GM21529 (cell line): ENCODE measurements at regions not wholly inside any gene's neighbourhood (a gene's known extent, or its start where the extent isn't known, plus 50 kb on each side); places are given as distances from the start of the nearest gene placed in this dataset.

ENCODE experiments used
- ATAC-seq: cut with Tn5 transposase; IDR thresholded peaks from one replicate; pipeline ENCODE4 v1.9.1; 2021; ENCODE audit not compliant: unreplicated experiment

DNA sequence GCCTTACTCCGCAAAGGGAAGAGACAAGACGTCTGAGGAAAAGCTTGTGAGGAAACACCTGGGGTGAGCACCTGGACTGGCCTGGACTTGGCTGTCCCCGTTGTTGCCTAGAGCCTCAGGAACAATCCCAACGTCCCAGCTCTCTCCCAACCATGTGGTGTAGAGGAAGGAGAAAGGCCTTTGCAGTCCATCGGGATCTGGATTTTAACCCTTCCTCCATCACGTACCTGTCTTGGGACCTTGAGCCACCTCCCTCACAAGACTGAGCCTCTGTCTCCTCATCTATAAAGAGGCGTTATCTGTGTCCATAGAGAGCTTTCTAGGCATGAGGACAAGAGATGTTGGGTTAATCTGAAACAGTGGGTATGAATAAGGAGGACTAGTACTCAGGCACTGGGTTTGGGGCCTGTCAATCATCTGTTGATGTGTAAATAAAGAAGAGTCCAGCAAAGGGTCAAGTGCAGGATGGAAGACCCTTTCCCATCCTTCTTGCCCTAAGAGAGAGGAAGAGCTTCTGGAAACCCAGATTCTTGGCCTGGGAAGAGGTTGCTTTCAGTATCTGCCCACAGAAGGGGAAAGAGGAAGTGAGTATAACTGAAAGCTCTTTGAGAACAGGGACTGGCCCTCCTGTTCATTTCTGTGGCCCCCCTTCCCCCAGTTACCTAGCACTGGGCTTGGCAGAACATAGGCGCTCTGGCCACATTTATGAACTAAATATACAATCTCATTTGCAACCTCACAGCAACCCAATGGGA is 137.1 kb downstream of the PJA1 start:
- ATAC-seq, result peak; percentile 95

DNA sequence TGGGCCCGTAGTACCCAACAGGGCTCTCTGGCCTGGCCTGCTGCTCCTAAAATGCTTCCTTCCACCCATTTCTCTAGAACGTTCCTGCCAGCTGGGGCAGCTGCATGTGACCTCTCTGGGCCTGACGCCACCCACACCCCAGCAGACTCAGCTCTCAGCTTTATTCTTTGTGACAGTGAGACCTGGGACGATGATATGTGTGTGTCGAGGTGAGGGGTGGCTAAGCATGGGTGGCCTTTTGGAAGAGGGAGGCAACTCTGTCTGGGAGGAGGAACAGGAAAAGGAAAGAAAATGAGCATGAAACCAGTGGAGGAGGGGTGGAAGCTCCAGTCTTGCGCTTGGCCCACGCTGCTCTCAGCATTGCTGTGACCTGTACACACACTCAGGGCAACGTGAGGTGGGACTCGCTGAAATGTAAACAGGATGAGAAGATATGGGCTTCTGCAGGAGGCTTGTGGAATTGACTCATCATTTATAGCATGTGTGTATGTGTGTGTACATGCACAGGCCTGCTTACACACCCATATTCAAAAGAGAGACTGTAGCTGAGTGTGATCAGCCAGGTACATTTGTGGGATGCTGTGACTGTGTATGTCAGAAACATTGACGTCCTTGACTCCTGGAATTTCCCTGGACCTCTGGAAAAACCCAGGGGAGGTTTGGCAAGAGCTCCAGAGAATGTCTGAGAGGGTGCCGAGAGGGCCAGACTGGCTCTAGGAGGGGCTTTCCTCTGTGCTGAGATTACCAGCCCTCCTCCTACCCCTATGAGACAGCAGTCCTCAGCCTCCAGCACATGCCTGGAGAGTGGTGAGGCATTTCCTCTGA is 137.9 kb downstream of the PJA1 start:
- peak; percentile 32 for ATAC-seq

GRCh38 chrX:69025802-69026301 is 139.4 kb downstream of the PJA1 start:
- no peak for ATAC-seq

DNA sequence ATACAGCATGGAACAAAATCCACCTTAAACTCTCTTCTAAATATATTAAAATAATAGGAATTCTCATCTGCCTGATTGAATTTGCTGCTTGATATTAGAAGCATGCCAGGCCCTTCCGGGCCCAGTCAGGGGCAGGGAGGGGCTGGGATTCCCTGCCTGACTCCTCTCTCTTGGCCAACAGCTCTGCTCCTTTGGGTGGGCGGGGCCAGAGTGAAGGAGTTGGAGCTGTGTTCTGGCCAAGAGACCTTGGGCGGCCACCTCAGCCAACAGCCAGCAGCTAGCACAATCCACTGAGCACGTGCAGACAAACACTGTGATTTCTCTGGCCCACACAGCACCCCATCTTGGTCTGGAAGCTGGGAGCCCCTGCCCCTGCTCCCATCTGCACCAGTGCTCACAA is 140.3 kb downstream of the PJA1 start:
- ATAC-seq, result no peak

DNA sequence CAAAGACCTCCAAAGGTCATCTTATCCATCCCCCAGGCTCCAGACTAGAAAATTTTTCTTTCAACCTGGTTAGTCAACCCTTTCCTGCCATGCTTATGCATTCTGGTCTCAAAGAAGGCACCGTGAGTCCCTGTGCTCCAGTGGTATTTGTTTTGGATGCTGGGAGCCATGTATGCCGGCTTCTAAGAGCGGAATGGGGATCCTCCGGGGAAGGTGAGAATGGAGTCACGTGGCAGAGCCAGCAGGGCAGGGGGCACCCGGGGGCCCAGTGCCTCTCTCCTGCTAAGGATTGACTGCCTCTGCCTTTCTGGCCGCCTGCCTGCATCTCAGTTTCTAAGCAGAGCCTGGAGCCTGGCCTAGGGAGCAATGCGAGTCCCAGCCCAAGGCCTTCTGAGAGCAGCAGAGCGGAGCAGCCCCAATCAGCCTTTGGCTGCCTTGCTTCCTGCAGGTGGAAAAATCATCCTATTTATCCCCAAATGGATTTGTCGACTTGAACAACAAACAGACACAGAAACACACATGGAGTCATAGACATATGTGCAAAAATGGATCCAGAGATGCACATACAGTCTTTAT is 141.0 kb downstream of the PJA1 start:
- ATAC-seq, result no peak

- no peak for ATAC-seq
These were observed 142.8 kb downstream of the PJA1 start for GRCh38 chrX:69022430-69022829.

GRCh38 chrX:69021141-69021960 is 143.9 kb downstream of the PJA1 start:
- no peak for ATAC-seq

- ATAC-seq, result no peak
These were observed 144.9 kb downstream of the PJA1 start for GRCh38 chrX:69020316-69020715.

DNA sequence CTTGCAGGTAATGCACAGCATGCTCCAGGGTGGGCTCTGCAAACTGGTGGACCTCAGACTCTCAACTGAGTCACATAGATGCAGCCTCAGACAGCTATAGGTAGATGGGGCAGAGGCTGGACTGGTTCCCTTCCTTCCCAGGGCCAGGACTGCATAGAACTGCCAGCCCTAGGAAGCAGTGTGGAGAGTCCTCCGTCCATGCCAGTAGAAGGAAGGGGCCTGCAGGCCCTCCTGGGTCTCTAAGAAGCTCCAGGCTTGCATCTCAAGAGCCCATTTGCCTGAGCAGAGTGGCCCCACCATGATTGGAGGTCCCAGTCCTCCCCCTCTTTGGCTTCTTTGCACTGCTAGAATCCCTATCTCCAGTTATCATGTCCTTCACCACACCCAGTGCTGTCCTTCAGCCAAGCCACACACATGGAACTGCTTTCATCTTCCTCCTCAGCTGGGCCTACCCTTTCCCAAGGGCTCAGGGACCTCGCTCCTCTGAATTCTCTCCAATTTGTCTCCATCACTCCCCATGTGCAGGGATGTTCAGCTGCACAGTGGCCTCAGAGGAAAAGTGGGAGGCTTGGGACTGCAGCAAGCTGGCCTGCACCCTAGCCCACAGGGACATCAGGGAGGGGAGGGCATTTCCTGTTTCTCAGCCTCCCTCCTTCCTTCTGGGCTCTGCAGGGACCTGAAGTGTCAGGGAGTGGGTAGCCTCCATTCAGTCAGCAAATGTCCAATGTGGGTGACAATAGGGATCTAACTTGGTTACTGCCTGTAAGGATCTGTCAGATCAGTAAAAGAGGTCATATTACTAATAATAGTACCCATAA is 146.0 kb downstream of the PJA1 start:
- no peak for ATAC-seq

GRCh38 chrX:69018416-69019072 is 146.7 kb downstream of the PJA1 start:
- ATAC-seq, result no peak

DNA sequence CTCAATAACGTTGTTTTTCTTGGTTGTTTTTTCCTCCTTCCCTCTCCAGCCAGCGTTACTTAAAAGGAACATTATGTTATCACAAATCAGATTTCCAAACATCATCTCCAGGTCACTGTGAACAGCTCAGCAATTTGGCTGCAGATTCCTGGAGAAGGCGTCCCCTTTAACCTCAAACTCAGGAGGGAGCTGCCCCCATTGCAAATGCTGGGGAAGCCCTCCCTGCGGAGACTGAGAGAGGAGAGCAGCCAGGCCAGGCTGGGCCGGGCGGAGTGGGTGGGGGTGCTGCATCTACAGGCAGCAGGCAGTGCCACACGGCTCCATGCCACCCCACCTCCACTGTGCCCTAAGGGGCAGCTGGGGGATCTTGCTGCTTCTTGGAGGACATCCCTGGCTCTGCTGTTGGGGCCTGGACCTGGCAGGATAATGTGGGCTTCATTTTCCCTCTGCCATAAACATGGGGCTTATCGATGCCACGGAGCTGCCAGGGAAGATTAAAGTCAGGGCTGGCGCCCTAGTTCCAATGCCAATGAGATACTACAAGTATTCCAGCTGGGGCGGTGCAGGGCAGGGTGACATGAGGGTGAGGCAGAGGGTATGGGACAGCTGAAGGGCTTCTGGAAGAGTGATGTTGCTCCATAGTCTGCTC is 148.8 kb downstream of the PJA1 start:
- no peak for ATAC-seq

DNA sequence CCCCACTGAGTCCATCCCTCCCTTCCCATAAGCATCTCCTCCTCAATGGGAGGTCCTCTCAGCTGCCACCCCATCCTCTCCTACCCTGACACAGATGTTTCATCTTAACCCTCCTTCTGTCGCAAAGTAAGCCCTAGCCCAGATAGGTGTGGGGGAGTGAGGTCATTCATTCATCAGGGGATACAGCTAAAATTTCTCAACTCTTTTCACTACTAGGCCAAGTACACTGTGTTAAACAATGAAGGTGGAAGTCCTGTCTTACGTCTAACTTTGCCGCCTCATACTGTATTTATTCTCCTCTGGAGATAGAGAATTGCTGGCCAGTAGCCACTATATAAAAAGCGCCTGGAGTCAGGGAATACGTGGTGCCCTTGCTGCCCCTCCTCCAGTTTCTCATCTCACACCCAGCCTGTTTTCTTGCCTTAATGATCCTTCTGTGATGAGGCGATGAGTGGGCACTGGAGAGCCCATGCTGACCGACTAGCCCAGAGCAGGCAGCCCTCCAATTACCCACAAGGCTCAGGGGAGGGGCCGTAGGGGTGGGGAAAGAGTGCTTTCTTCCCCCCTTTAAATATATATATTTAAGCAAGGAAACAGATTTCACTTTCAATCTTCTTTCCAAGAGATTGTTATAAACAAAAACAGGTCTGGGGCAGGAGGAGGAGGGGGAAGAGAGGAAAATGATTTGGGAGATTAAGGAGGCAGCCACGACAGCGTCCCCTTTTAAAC is 149.5 kb downstream of the PJA1 start:
- ATAC-seq, result no peak

- ATAC-seq, result no peak
These were observed 150.1 kb downstream of the PJA1 start for GRCh38 chrX:69015156-69015555.

DNA sequence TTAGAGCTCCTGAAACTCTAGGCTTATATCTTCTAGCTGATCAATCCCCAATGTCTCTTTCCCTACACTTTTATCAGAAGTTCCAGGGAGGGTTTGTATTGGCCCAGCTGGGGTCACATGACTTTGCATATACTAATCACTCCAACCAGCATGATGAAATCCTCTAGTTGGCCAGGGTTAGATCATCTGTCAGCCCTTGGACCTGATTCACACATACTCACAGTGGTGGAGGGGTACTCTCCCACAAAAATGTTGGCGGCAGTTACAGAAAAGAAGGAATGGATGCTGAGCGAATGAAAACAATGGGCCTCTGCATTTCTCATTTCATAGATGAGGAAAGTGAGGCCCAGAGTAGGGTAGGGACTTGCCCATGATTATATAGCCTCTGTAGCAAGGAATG is 151.1 kb downstream of the PJA1 start:
- no peak for ATAC-seq

DNA sequence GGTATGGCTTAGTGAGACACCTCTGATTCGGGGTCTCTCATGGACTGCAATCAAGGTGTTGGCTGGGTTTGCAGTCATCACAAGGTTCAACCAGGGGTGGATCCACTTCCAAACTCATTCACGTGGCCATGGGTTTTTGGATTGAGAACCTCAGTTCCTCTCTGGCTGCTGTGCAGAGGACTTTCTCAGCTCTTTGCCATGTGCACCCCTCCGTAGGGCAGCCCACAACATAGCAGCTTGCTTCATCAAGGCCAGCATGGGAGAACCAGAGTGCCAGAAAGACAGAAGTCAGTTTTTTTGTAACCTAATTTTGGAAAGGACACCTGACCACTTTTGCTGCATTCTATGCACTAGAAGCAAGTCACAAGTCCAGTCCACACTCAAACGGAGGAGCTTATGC is 154.9 kb downstream of the PJA1 start:
- ATAC-seq, result no peak

- ATAC-seq, result no peak
These were observed 164.4 kb downstream of the PJA1 start for GRCh38 chrX:69000877-69001276.

DNA sequence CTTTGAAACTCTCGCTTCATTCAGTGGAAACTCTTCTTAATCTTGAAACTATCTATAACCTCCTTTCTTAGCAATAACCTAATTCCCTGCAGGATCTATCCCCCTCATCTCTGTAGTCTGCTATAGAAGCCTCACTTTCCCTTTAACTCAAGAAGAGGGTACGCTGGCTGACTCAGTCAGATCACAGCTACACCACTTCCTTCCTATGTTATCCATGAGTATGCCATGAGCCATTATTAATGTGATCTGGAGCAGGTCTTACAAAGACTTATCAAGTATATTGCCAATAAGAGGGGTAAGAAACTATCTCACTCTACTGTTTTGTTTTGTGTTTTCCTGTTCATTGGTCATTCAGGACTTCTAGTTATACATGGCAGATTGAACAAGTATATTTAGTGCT is 165.3 kb downstream of the PJA1 start:
- ATAC-seq, result no peak

DNA sequence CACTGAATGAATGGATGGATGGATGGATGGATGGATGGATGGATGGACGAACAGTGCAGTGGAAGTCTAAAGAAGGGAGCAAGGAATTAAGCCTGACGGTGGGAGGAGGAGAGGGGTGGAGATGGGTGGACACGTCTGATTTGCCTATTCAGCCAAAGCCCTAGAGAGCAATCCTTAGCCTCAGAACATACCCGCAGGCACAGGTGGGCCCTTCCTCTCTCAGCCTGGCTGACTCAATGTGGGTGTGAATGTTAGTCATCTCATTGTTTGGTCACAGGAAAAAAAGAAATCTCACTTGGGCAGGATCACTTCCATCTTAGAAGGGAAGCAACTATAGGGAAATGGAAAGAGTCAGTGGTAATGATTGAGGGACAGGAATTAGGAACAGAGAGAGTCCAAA is 165.9 kb downstream of the PJA1 start:
- ATAC-seq, result no peak

DNA sequence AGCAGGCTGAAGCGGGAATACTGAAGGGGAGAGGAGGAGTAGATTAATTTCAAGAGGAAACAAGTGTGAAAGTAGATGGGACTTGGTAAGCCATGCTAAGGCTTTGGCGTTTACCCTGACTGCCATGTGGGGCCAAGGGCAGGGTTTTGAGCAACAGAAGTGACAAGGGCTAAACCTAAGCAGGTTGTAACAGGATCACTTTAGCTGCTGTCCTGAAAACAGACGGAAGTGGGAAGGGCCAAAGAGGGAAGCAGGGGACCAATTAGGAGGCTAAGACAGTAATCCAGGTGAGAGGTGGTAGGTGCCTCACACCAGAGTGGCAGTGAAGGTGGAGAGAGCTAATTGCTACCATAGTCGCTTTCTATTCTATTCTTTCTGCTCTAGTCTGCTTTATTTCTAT is 166.5 kb downstream of the PJA1 start:
- no peak for ATAC-seq
